ENCODE measurements at regions not wholly inside any gene's neighbourhood (a gene's known extent, or its start where the extent isn't known, plus 50 kb on each side); places are given as distances from the start of the nearest gene placed in this dataset.

GRCh38 chr1:229991104-229991513 is 75.9 kb upstream of the GALNT2 start:
- no peak for TF ChIP-seq CTCF (IDR thresholded peaks at IDR 0.05)
- no peak for TF ChIP-seq POLR2A (IDR thresholded peaks at IDR 0.05; ENCODE audit: low read depth)
- no peak for TF ChIP-seq EP300 (IDR thresholded peaks at IDR 0.05)

All from esophagus muscularis mucosa (tissue), 4 donors.